A549 (cell line): ENCODE measurements at regions not wholly inside any gene's neighbourhood (a gene's known extent, or its start where the extent isn't known, plus 50 kb on each side); places are given as distances from the start of the nearest gene placed in this dataset.

Experiments used
- ATAC-seq, 2 experiments: fragments of 200-7000 bp in 1 of 2; fragments of >200 bp in 1 of 2; cut with Nextera tagmentation in 1 of 2; cut with Tn5 transposase in 1 of 2; 3 replicates each; pipeline versions ENCODE4 v1.8.0 to v1.9.1; 2018 to 2020; ENCODE audit warnings: mild to moderate bottlenecking in 1 of 2, moderate library complexity in 1 of 2
- CTCF ChIA-PET: fragments of 300-600 bp; sonication (Branson Sonifier 250); formaldehyde crosslinking; extraction: SDS; loops from one replicate; lab custom pipeline; 2021; ENCODE audit warnings: antibody characterized with exemption, inconsistent platforms; lab: Yijun Ruan, JAX
- POLR2A ChIA-PET: fragments of 350-600 bp; formaldehyde crosslinking; extraction: SDS; loops from one replicate; lab custom pipeline; 2021; ENCODE audit warnings: antibody characterized with exemption, inconsistent platforms; lab: Yijun Ruan, JAX
- DNase-seq, 2 experiments: peaks; one replicate each; pipeline versions ENCODE4 v3.0.0 to v3.0.0-alpha.2; 2011 to 2016; ENCODE audit warnings: low read depth in 1 of 2, low spot score in 1 of 2
- FAIRE-seq: peaks from 2 replicates; lab custom pipeline; 2011; peaks lifted over from hg19 to GRCh38; lab: Jason Lieb, UNC
- H3K27ac ChIP-seq, 2 experiments: fragments of >200 bp; sonication (Bioruptor Twin); formaldehyde crosslinking; 3 replicates each; pipeline ENCODE4 v1.5.1; 2016 to 2017
- H3K4me1 ChIP-seq: fragments of >200 bp; sonication (Bioruptor Twin); formaldehyde crosslinking; 3 replicates; pipeline ENCODE4 v1.6.1; 2016
- H3K4me2 ChIP-seq: fragments of >200 bp; sonication (Bioruptor Twin); formaldehyde crosslinking; 3 replicates; pipeline ENCODE4 v1.6.1; 2016
- H3K4me3 ChIP-seq: fragments of >200 bp; sonication (Bioruptor Twin); formaldehyde crosslinking; 3 replicates; pipeline ENCODE4 v1.5.1; 2016
- H3K9me3 ChIP-seq: fragments of >200 bp; sonication (Bioruptor Twin); formaldehyde crosslinking; 3 replicates; pipeline ENCODE4 v1.6.1; 2016
- BHLHE40 ChIP-seq: IDR thresholded peaks from 2 replicates; pipeline ENCODE4 v1.6.1; 2012; ENCODE audit warnings: low read depth, low read length, inconsistent platforms
- CBX2 ChIP-seq: fragments of 200-600 bp; sonication (generic); IDR thresholded peaks from 2 replicates; pipeline ENCODE4 v1.6.1; 2016; ENCODE audit warnings: low read depth, mild to moderate bottlenecking, borderline replicate concordance
- CBX8 ChIP-seq: fragments of 200-600 bp; sonication (generic); IDR thresholded peaks from 2 replicates; pipeline ENCODE4 v1.6.1; 2016
- CEBPB ChIP-seq, 2 experiments: fragments of >200 bp in 1 of 2; sonication (Bioruptor Twin) in 1 of 2; formaldehyde crosslinking in 1 of 2; IDR thresholded peaks; 2 replicates each; pipeline ENCODE4 v1.6.1; 2012 to 2016
- EHF ChIP-seq: fragments of 250-450 bp; sonication (Bioruptor Pico); IDR thresholded peaks from 2 replicates; pipeline ENCODE4 v1.5.0; 2020; ENCODE audit warnings: mild to moderate bottlenecking
- EHMT2 ChIP-seq: fragments of 200-600 bp; sonication (generic); IDR thresholded peaks from 2 replicates; pipeline ENCODE4 v1.6.1; 2016; ENCODE audit warnings: antibody characterized with exemption, low read depth, mild to moderate bottlenecking, moderate library complexity
- ESRRA ChIP-seq: fragments of 150-350 bp; IDR thresholded peaks from 2 replicates; pipeline ENCODE4 v1.6.1; 2014; ENCODE audit warnings: mild to moderate bottlenecking, low read length, borderline replicate concordance
- FOXS1 ChIP-seq: fragments of 250-450 bp; sonication (Bioruptor Pico); IDR thresholded peaks from 2 replicates; pipeline ENCODE4 v1.5.0; 2020; ENCODE audit warnings: mild to moderate bottlenecking, moderate library complexity
- HDAC2 ChIP-seq: fragments of 200-600 bp; sonication (generic); IDR thresholded peaks from 2 replicates; pipeline ENCODE4 v1.6.1; 2016
- HEYL ChIP-seq: fragments of 250-450 bp; sonication (Bioruptor Pico); IDR thresholded peaks from 2 replicates; pipeline ENCODE4 v1.8.0; 2021; ENCODE audit warnings: mild to moderate bottlenecking, moderate library complexity
- HOXA7 ChIP-seq: fragments of 250-450 bp; sonication (Bioruptor Pico); IDR thresholded peaks from 2 replicates; pipeline ENCODE4 v1.5.0; 2020; ENCODE audit warnings: mild to moderate bottlenecking, moderate library complexity
- HOXB13 ChIP-seq: fragments of 250-450 bp; sonication (Bioruptor Pico); IDR thresholded peaks from 2 replicates; pipeline ENCODE4 v1.5.0; 2020; ENCODE audit warnings: low read depth, mild to moderate bottlenecking, moderate library complexity
- JUN ChIP-seq, 2 experiments: fragments of >200 bp; sonication (Bioruptor Twin); formaldehyde crosslinking; IDR thresholded peaks; 2 replicates in 1 of 2; 3 replicates in 1 of 2; pipeline ENCODE4 v1.6.1; 2016 to 2017
- KDM1A ChIP-seq: fragments of 200-600 bp; sonication (generic); IDR thresholded peaks from 2 replicates; pipeline ENCODE4 v1.6.1; 2016; ENCODE audit warnings: low read depth, mild to moderate bottlenecking
- KDM5A ChIP-seq: fragments of 200-600 bp; sonication (generic); IDR thresholded peaks from 2 replicates; pipeline ENCODE4 v1.6.1; 2016; ENCODE audit warnings: antibody characterized with exemption, mild to moderate bottlenecking
- MAFK ChIP-seq: fragments of 450-650 bp; IDR thresholded peaks from 2 replicates; pipeline ENCODE4 v1.6.1; 2014; ENCODE audit not compliant: partially characterized antibody
- MAZ ChIP-seq: fragments of 150-350 bp; IDR thresholded peaks from 2 replicates; pipeline ENCODE4 v1.6.1; 2014; ENCODE audit warnings: antibody characterized with exemption, low read depth, low read length, borderline replicate concordance
- MYC ChIP-seq: IDR thresholded peaks from 2 replicates; pipeline ENCODE4 v1.6.1; 2012; ENCODE audit warnings: mild to moderate bottlenecking, inconsistent platforms, low read length, improper control_type of control experiment, borderline replicate concordance
- NFE2L2 ChIP-seq: fragments of 150-350 bp; conservative IDR thresholded peaks from 2 replicates; pipeline ENCODE4 v1.6.1; 2014; ENCODE audit warnings: low read length
- NPAS2 ChIP-seq: fragments of 250-450 bp; sonication (Bioruptor Pico); IDR thresholded peaks from 2 replicates; pipeline ENCODE4 v1.8.0; 2022; ENCODE audit warnings: mild to moderate bottlenecking, moderate library complexity, borderline replicate concordance
- NR3C1 ChIP-seq: fragments of >200 bp; sonication (Bioruptor Twin); formaldehyde crosslinking; IDR thresholded peaks from 3 replicates; pipeline ENCODE4 v1.6.1; 2017
- PHF8 ChIP-seq: fragments of 200-600 bp; sonication (generic); IDR thresholded peaks from 2 replicates; pipeline ENCODE4 v1.6.1; 2016; ENCODE audit warnings: low read depth, mild to moderate bottlenecking, antibody characterized with exemption, moderate library complexity, borderline replicate concordance
- RAD21 ChIP-seq, 2 experiments: fragments of >200 bp in 1 of 2; sonication (Bioruptor Twin) in 1 of 2; formaldehyde crosslinking in 1 of 2; IDR thresholded peaks in 1 of 2; conservative IDR thresholded peaks in 1 of 2; 2 replicates in 1 of 2; 3 replicates in 1 of 2; pipeline ENCODE4 v1.6.1; 2012 to 2018; ENCODE audit warnings: inconsistent platforms in 1 of 2
- RARB ChIP-seq: fragments of 250-450 bp; sonication (Bioruptor Pico); IDR thresholded peaks from 2 replicates; pipeline ENCODE4 v1.8.0; 2021; ENCODE audit warnings: mild to moderate bottlenecking, moderate library complexity
- RCOR1 ChIP-seq: fragments of 150-350 bp; IDR thresholded peaks from 2 replicates; pipeline ENCODE4 v1.6.1; 2014; ENCODE audit warnings: antibody characterized with exemption, low read length, low read depth
- RFX5 ChIP-seq: fragments of 450-650 bp; IDR thresholded peaks from 2 replicates; pipeline ENCODE4 v1.7.1; 2014; ENCODE audit warnings: antibody characterized with exemption, mild to moderate bottlenecking, moderate library complexity
- SMC3 ChIP-seq: fragments of >200 bp; sonication (Bioruptor Twin); formaldehyde crosslinking; IDR thresholded peaks from 3 replicates; pipeline ENCODE4 v1.6.1; 2018; ENCODE audit warnings: inconsistent platforms
- TFCP2L1 ChIP-seq: fragments of 250-450 bp; sonication (Bioruptor Pico); IDR thresholded peaks from 2 replicates; pipeline ENCODE4 v1.5.0; 2021; ENCODE audit warnings: mild to moderate bottlenecking
- TP53 ChIP-seq: fragments of 250-450 bp; sonication (Bioruptor Pico); IDR thresholded peaks from 2 replicates; pipeline ENCODE4 v1.5.0; 2021; ENCODE audit warnings: mild to moderate bottlenecking, moderate library complexity
- ZC3H11A ChIP-seq: fragments of 450-650 bp; IDR thresholded peaks from 2 replicates; pipeline ENCODE4 v1.6.1; 2014; ENCODE audit warnings: antibody characterized with exemption, mild to moderate bottlenecking
- ZSCAN20 ChIP-seq: fragments of 250-450 bp; sonication (Bioruptor Pico); IDR thresholded peaks from 2 replicates; pipeline ENCODE4 v1.8.0; 2022; ENCODE audit warnings: mild to moderate bottlenecking, moderate library complexity
- whole genome bisulfite sequencing: methylation state at CpG from one replicate; pipeline ENCODE4 v1.1.6; 2017; ENCODE audit errors: missing lambda C conversion rate; 5-methylcytosine and 5-hydroxymethylcytosine counted together
- TF ChIP-seq, protein P1 (sequence below): fragments of 150-350 bp; IDR thresholded peaks from 2 replicates; pipeline ENCODE4 v1.6.1; 2014; ENCODE audit warnings: low read depth, mild to moderate bottlenecking, low read length
- TF ChIP-seq, protein P2 (sequence below): IDR thresholded peaks from 2 replicates; pipeline ENCODE4 v1.6.1; 2012
- TF ChIP-seq, protein P3 (sequence below): fragments of >200 bp; sonication (Bioruptor Twin); formaldehyde crosslinking; IDR thresholded peaks from 3 replicates; pipeline ENCODE4 v1.5.1; 2016

- TF ChIP-seq, protein P1, sequence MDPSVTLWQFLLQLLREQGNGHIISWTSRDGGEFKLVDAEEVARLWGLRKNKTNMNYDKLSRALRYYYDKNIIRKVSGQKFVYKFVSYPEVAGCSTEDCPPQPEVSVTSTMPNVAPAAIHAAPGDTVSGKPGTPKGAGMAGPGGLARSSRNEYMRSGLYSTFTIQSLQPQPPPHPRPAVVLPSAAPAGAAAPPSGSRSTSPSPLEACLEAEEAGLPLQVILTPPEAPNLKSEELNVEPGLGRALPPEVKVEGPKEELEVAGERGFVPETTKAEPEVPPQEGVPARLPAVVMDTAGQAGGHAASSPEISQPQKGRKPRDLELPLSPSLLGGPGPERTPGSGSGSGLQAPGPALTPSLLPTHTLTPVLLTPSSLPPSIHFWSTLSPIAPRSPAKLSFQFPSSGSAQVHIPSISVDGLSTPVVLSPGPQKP: no peak
- TF ChIP-seq PHF8 (no peak), KDM1A (no peak), CBX8 (no peak), ZSCAN20 (CRISPR knock-in tag) (no peak), TFCP2L1 (CRISPR knock-in tag) (no peak), MAFK (no peak)
These were observed 93.0 kb upstream of the TMPO start (continued) for GRCh38 chr12:98422359-98422758.

DNA sequence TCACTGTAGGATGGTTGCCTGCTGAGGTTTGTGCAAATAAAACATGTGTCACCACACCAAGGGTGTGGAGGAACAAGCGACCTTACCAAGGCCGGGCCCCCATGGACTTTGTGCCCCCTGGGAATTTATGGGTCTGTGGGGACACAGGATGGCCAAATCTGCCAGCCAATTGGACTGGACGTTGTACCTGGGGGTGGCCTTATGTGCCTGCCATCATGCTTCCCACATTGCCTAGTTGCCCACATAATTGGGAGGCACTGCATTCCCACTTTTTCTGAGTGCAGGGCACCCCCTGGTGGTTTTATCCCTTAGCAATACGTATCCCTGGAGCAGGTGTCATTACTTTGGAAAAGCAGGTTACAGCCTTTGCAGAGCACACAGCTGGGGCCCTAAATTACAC, 92.6 kb upstream of the TMPO start:
- ChIA-PET POLR2A (no interaction called here), CTCF (interaction anchor here (0.8 to 2.9 kb wide), 4 partner anchors 23 to 93 kb away, joined by 5 to 16 read pairs (median 9); partner anchors contain the start of gene TMPO)
- Histone ChIP-seq H3K9me3 (no peaks in the 10 kb centered on the region), H3K4me2 (no peak overlapping the region), H3K4me1 (peaks cover 32% of the 10 kb centered on the region), H3K27ac (peak overlapping the region in 1 of 2 experiments; percentile 51; a peak in 3 of 6 replicates), H3K4me3 (no peak overlapping the region)
- 53% methylated on average over 4 of the region's 4 CpGs for WGBS
- FAIRE-seq (no peak), DNase-seq (peak in 1 of 2 experiments; percentile 54), ATAC-seq (peak in 1 of 2 experiments; percentile 57; a peak in 3 of 6 replicates)
- peak in 1 of 2 experiments; percentile 67; a peak in 4 of 5 replicates for TF ChIP-seq RAD21 (conservative IDR thresholded peaks at IDR 0.05 in 1 of 2, IDR thresholded peaks at IDR 0.05 in 1 of 2)
- no peak for TF ChIP-seq CBX2
- TF ChIP-seq HOXB13: no peak
- TF ChIP-seq, protein P2, sequence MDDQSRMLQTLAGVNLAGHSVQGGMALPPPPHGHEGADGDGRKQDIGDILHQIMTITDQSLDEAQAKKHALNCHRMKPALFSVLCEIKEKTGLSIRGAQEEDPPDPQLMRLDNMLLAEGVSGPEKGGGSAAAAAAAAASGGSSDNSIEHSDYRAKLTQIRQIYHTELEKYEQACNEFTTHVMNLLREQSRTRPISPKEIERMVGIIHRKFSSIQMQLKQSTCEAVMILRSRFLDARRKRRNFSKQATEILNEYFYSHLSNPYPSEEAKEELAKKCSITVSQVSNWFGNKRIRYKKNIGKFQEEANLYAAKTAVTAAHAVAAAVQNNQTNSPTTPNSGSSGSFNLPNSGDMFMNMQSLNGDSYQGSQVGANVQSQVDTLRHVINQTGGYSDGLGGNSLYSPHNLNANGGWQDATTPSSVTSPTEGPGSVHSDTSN: no peak
- TF ChIP-seq, protein P3, sequence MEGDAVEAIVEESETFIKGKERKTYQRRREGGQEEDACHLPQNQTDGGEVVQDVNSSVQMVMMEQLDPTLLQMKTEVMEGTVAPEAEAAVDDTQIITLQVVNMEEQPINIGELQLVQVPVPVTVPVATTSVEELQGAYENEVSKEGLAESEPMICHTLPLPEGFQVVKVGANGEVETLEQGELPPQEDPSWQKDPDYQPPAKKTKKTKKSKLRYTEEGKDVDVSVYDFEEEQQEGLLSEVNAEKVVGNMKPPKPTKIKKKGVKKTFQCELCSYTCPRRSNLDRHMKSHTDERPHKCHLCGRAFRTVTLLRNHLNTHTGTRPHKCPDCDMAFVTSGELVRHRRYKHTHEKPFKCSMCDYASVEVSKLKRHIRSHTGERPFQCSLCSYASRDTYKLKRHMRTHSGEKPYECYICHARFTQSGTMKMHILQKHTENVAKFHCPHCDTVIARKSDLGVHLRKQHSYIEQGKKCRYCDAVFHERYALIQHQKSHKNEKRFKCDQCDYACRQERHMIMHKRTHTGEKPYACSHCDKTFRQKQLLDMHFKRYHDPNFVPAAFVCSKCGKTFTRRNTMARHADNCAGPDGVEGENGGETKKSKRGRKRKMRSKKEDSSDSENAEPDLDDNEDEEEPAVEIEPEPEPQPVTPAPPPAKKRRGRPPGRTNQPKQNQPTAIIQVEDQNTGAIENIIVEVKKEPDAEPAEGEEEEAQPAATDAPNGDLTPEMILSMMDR: peak; percentile 32; the same call in 2 of the 3 replicates
- no peak for TF ChIP-seq KDM5A
- TF ChIP-seq TP53: no peak
- TF ChIP-seq RFX5: no peak
- TF ChIP-seq JUN (IDR thresholded peaks at IDR 0.05): no peak
- no peak for TF ChIP-seq NR3C1
- no peak for TF ChIP-seq CBX8
- no peak for TF ChIP-seq EHF
- TF ChIP-seq BHLHE40: no peak
- no peak for TF ChIP-seq HOXA7 (CRISPR knock-in tag)
- no peak for TF ChIP-seq CEBPB (IDR thresholded peaks at IDR 0.05)
- TF ChIP-seq SMC3: peak; percentile 21; the same call in 1 of the 3 replicates

DNA sequence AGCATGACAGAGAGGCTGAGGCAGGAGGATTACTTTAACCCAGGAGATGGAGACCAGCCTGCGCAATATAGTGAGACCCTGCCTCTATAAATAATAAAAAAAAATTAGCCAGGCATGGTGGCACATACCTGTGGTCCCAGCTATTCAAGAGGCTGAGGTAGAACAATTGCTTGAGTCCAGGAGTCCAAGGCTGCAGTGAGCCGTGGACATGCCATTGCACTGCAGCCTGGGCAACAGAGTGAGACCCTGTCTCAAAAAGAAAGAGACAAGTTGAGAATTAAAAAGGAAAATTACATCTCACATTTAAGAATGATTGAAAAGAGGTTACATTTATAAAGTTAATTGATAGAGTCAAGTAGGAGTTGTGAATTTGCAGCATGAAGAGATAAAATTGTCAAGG, 91.4 kb upstream of the TMPO start:
- TF ChIP-seq FOXS1 (CRISPR knock-in tag) (no peak), NPAS2 (no peak), HDAC2 (no peak), RCOR1 (no peak), SMC3 (no peak), MAZ (no peak), HEYL (CRISPR knock-in tag) (no peak), RARB (no peak), JUN (IDR thresholded peaks at IDR 0.05) (no peak), NFE2L2 (no peak), ZC3H11A (no peak), EHMT2 (no peak), KDM5A (no peak), ESRRA (no peak), MYC (no peak)
- H3K4me2 ChIP-seq: no peak overlapping the region
- ChIA-PET CTCF (interaction anchor here (0.7 to 3.0 kb wide), 19 partner anchors 10 to 575 kb away, joined by 3 to 18 read pairs (median 5); partner anchors contain the start of gene TMPO), POLR2A (interaction anchor here (1.5 kb wide), 1 partner anchor 67 kb away, joined by 3 read pairs; no protein-coding TSS in a partner anchor)
- H3K9me3 ChIP-seq: no peaks in the 10 kb centered on the region
- peak overlapping the region in 1 of 2 experiments; percentile 5; a peak in 1 of 6 replicates for H3K27ac ChIP-seq
- H3K4me3 ChIP-seq: no peak overlapping the region
- H3K4me1 ChIP-seq: peaks cover 21% of the 10 kb centered on the region
- 76% methylated on average over 2 of the region's 2 CpGs for WGBS
- DNase-seq (no peak), FAIRE-seq (no peak), ATAC-seq (no peak)
